Body of pancreas (tissue), 4 donors: ENCODE measurements at regions not wholly inside any gene's neighbourhood (a gene's known extent, or its start where the extent isn't known, plus 50 kb on each side); places are given as distances from the start of the nearest gene placed in this dataset.

Experiments used
- ATAC-seq: fragments of 150-250 bp; one replicate; pipeline ENCODE4 v1.9.1; 2016
- DNase-seq, 4 donors: peaks; one replicate each; pipeline ENCODE4 v3.0.0-alpha.2; 2019
- H3K27ac ChIP-seq, 4 donors: fragments of 200-600 bp; sonication (generic); 1 replicate in 3 of 4; 2 replicates in 1 of 4; pipeline versions ENCODE4 v1.5.1 to v1.6.1; 2016 to 2019; ENCODE audit warnings: mild to moderate bottlenecking in 1 of 4, mixed read lengths in 1 of 4, moderate library complexity in 1 of 4
- H3K27me3 ChIP-seq, 2 donors: fragments of 200-600 bp; sonication (generic); one replicate each; pipeline ENCODE4 v1.6.0; 2016; ENCODE audit warnings: mild to moderate bottlenecking in 1 of 2
- H3K36me3 ChIP-seq, 2 donors: fragments of 200-600 bp; sonication (generic); replicated peaks in 1 of 2; 2 replicates each; pipeline ENCODE4 v1.5.1; 2016; ENCODE audit warnings: low read depth in 2 of 2; ENCODE audit not compliant: insufficient read depth in 1 of 2
- H3K4me1 ChIP-seq: fragments of 200-600 bp; sonication (generic); one replicate; pipeline ENCODE4 v1.6.0; 2016
- H3K4me3 ChIP-seq, 2 donors: fragments of 200-600 bp; sonication (generic); 1 replicate in 1 of 2; 2 replicates in 1 of 2; pipeline ENCODE4 v1.5.1; 2016 to 2019
- H3K9me3 ChIP-seq, 3 donors: fragments of 200-600 bp; sonication (generic); 1 replicate in 2 of 3; 2 replicates in 1 of 3; pipeline ENCODE4 v1.5.1; 2016
- POLR2A ChIP-seq, 3 donors: fragments of 450-650 bp; IDR thresholded peaks; one replicate each; pipeline ENCODE4 v1.6.1; 2016; ENCODE audit warnings: antibody characterized with exemption in 3 of 3, mild to moderate bottlenecking in 2 of 3
- WGBS, 2 donors: methylation state at CpG; one replicate each; pipeline ENCODE4 v1.1.5; 2017; 5-methylcytosine and 5-hydroxymethylcytosine counted together
- intact Hi-C: fragments of 100-400 bp; cut with DNase I; formaldehyde crosslinking; loops from one replicate; pipeline ENCODE4 v1.15.1; 2023
- TF ChIP-seq, protein P1 (sequence below), 7 experiments: fragments of 450-650 bp in 4 of 7; fragments of 200-600 bp in 3 of 7; sonication (generic) in 3 of 7; IDR thresholded peaks; one replicate each; pipeline ENCODE4 v1.5.1; 2016 to 2019; ENCODE audit warnings: antibody characterized with exemption in 7 of 7

DNA sequence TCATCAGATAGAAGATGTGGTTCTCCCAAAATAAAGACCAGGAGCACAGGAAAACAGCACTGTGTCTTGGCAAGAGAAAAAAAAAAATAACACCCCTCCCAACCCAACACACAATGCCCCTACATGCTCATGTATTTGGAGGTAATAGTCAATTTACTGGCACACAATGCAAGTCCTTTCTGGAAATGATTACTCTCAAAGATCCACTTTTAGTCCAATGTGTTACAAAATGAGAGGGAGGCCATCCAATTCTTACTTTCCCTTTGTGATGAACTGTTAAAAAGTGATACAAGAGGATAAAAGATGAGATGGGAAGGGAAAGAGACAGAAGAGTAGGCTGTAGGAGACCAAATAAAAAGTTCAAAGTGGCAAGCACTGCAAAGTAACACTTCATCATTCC, 180.3 kb upstream of the DKK2 start:
- intact Hi-C loops: no loop called here
- Histone ChIP-seq H3K9me3 (no peaks in the 10 kb centered on the region), H3K36me3 (no peaks in the 10 kb centered on the region), H3K4me1 (no peaks in the 10 kb centered on the region), H3K27ac (no peak overlapping the region), H3K27me3 (no peaks in the 10 kb centered on the region), H3K4me3 (no peak overlapping the region)
- DNase-seq (no peak), ATAC-seq (no peak)
- no peak for TF ChIP-seq POLR2A (IDR thresholded peaks at IDR 0.05)
- TF ChIP-seq, protein P1, sequence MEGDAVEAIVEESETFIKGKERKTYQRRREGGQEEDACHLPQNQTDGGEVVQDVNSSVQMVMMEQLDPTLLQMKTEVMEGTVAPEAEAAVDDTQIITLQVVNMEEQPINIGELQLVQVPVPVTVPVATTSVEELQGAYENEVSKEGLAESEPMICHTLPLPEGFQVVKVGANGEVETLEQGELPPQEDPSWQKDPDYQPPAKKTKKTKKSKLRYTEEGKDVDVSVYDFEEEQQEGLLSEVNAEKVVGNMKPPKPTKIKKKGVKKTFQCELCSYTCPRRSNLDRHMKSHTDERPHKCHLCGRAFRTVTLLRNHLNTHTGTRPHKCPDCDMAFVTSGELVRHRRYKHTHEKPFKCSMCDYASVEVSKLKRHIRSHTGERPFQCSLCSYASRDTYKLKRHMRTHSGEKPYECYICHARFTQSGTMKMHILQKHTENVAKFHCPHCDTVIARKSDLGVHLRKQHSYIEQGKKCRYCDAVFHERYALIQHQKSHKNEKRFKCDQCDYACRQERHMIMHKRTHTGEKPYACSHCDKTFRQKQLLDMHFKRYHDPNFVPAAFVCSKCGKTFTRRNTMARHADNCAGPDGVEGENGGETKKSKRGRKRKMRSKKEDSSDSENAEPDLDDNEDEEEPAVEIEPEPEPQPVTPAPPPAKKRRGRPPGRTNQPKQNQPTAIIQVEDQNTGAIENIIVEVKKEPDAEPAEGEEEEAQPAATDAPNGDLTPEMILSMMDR (IDR thresholded peaks at IDR 0.05): no peak

DNA sequence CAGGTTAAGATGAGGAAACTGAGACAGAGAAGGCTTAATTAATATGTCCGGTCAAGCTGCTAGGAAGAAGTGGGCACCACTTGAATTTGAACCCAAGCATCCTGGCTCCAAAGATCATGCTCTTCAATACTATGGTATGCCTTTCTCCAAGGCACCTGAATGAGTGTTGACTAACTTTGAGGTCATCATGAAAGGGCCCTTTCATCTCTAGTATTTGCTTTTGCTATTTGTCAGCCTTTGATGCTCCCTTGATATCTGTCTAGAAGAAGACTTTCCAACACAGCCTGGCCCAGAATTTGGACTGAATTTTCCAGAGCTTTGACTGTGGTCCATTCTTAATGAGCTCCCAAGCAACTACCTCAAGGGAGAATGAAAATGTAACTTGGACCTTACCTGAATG, 179.1 kb upstream of the DKK2 start:
- no peak overlapping the region for H3K4me3 ChIP-seq
- no peaks in the 10 kb centered on the region for H3K36me3 ChIP-seq
- TF ChIP-seq POLR2A (IDR thresholded peaks at IDR 0.05): no peak
- TF ChIP-seq, protein P1 (IDR thresholded peaks at IDR 0.05): no peak
- ATAC-seq: no peak
- no peaks in the 10 kb centered on the region for H3K9me3 ChIP-seq
- no peak for DNase-seq
- WGBS, 2 donors: 78 to 87% methylated on average over 1 of the region's 1 CpG
- intact Hi-C loops: no loop called here
- H3K27me3 ChIP-seq: no peaks in the 10 kb centered on the region
- no peak overlapping the region for H3K27ac ChIP-seq
- no peaks in the 10 kb centered on the region for H3K4me1 ChIP-seq

DNA sequence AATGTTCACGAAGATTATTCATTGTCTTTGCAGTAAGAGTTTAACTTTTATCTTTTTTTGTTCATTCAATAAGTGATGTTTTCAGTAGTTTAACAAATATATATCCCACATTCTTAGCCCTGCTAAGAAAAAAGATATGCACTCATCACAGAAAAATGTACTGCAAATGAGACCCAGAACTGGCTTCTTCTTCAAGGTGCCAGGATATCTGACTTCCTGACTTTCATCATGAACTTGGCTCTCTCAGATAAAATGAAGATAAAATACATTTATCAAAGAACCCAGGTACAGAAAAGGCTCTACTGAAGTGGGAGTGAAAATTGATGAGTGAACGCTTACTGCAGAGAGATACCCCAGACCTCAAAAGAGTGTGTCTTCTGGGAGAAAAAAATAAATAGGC, 177.8 kb upstream of the DKK2 start:
- intact Hi-C loops: no loop called here
- 72 to 83% methylated on average over 2 of the region's 2 CpGs for WGBS, 2 donors
- H3K4me3 ChIP-seq: no peak overlapping the region
- ATAC-seq: no peak
- no peaks in the 10 kb centered on the region for H3K36me3 ChIP-seq
- no peaks in the 10 kb centered on the region for H3K4me1 ChIP-seq
- H3K27me3 ChIP-seq: no peaks in the 10 kb centered on the region
- H3K27ac ChIP-seq: no peak overlapping the region
- no peaks in the 10 kb centered on the region for H3K9me3 ChIP-seq
- TF ChIP-seq, protein P1 (IDR thresholded peaks at IDR 0.05): no peak
- TF ChIP-seq POLR2A (IDR thresholded peaks at IDR 0.05): no peak
- no peak for DNase-seq

DNA sequence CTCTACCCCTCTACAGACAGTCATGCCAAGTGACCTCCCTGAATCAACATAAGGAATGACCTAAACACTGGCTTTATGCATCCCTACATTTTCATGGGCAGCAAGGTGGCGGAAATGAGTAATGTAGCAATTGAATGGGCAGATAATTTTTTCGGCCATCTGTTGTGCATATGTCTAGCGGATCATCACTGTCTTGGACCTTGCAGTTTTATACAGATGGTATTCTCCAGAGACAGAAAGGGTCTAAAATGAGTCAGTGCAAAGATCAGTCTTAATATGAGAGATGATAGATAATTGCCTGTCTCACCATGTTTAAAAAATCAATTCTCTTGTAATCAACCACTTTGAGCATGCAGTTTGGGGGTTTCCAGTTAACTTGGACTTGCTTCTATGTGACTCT, 177.3 kb upstream of the DKK2 start:
- no peak overlapping the region for H3K27ac ChIP-seq
- no peak for ATAC-seq
- WGBS, 2 donors: 78 to 83% methylated on average over 3 of the region's 3 CpGs
- no peak overlapping the region for H3K4me3 ChIP-seq
- intact Hi-C loops: no loop called here
- H3K4me1 ChIP-seq: no peaks in the 10 kb centered on the region
- H3K36me3 ChIP-seq: no peaks in the 10 kb centered on the region
- no peak for DNase-seq
- H3K9me3 ChIP-seq: no peaks in the 10 kb centered on the region
- no peak for TF ChIP-seq POLR2A (IDR thresholded peaks at IDR 0.05)
- TF ChIP-seq, protein P1 (IDR thresholded peaks at IDR 0.05): no peak
- no peaks in the 10 kb centered on the region for H3K27me3 ChIP-seq

DNA sequence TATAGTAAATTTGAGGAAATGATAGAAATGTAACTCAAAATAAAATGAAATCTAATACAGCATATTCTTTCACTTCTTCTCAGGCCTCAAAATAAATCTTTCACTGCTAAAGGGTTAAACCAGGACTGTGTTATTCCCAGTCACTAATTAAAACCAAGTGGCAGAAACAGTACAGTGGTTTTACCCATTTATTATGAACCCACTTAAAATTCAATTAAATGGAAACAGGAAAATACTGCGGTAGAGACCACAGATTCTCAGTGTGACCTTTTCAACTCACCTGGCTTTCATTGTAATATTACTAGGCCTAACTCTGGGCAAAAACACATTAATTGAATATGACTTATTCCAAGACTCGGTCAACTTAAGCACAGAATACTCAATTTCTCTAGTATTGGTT, 176.5 kb upstream of the DKK2 start:
- 89 to 94% methylated on average over 2 of the region's 2 CpGs for WGBS, 2 donors
- H3K36me3 ChIP-seq: no peaks in the 10 kb centered on the region
- H3K4me3 ChIP-seq: no peak overlapping the region
- H3K27ac ChIP-seq: no peak overlapping the region
- no peaks in the 10 kb centered on the region for H3K4me1 ChIP-seq
- no peaks in the 10 kb centered on the region for H3K9me3 ChIP-seq
- intact Hi-C loops: no loop called here
- no peak for DNase-seq
- no peak for TF ChIP-seq POLR2A (IDR thresholded peaks at IDR 0.05)
- H3K27me3 ChIP-seq: no peaks in the 10 kb centered on the region
- no peak for ATAC-seq
